HEK293 (cell line): ENCODE measurements at regions not wholly inside any gene's neighbourhood (a gene's known extent, or its start where the extent isn't known, plus 50 kb on each side); places are given as distances from the start of the nearest gene placed in this dataset.

Experiments used
- CTCF ChIA-PET: fragments of 350-600 bp; formaldehyde crosslinking; extraction: SDS; loops from one replicate; lab custom pipeline; 2021; ENCODE audit warnings: antibody characterized with exemption; lab: Yijun Ruan, JAX
- POLR2A ChIA-PET: fragments of 300-600 bp; formaldehyde crosslinking; extraction: SDS; loops from one replicate; lab custom pipeline; 2020; ENCODE audit warnings: antibody characterized with exemption, inconsistent platforms; lab: Yijun Ruan, JAX
- H3K27ac ChIP-seq: fragments of 200-500 bp; sonication (Bioruptor generic); 2 replicates; pipeline ENCODE4 v1.5.1; 2014; ENCODE audit warnings: low read depth, low read length, control low read depth, inconsistent platforms; ENCODE audit errors: extremely low read depth
- H3K36me3 ChIP-seq, 2 experiments: fragments of 200-500 bp in 1 of 2; sonication (Bioruptor generic) in 1 of 2; 1 replicate in 1 of 2; 2 replicates in 1 of 2; pipeline ENCODE4 v1.5.1; 2014 to 2017; ENCODE audit warnings: inconsistent platforms in 2 of 2, low read length in 2 of 2; ENCODE audit not compliant: control insufficient read depth in 2 of 2, insufficient read depth in 1 of 2
- H3K4me1 ChIP-seq: fragments of 200-500 bp; sonication (Bioruptor generic); 2 replicates; pipeline ENCODE4 v1.5.1; 2014; ENCODE audit warnings: mild to moderate bottlenecking, low read length, inconsistent platforms; ENCODE audit not compliant: control insufficient read depth, insufficient read depth
- H3K4me3 ChIP-seq: 2 replicates; pipeline ENCODE4 v1.5.1; 2011; ENCODE audit warnings: low read depth, mild to moderate bottlenecking, control low read depth, low read length, moderate library complexity
- H3K9me3 ChIP-seq: fragments of 200-500 bp; sonication (Bioruptor generic); 2 replicates; pipeline ENCODE4 v1.5.1; 2014; ENCODE audit warnings: low read depth, low read length, inconsistent platforms; ENCODE audit not compliant: control insufficient read depth, insufficient read depth
- BCL6B ChIP-seq: fragments of 450-650 bp; formaldehyde crosslinking; IDR thresholded peaks from 2 replicates; pipeline ENCODE4 v1.5.1; 2017; ENCODE audit warnings: missing biosample characterization, missing genetic modification characterization
- HOXA7 ChIP-seq: sonication (generic); formaldehyde crosslinking; IDR thresholded peaks from 2 replicates; pipeline ENCODE4 v1.8.1; 2022; ENCODE audit warnings: missing genetic modification reagents, borderline replicate concordance
- KLF16 ChIP-seq: fragments of 450-650 bp; formaldehyde crosslinking; IDR thresholded peaks from 2 replicates; pipeline ENCODE4 v1.5.1; 2017; ENCODE audit warnings: missing biosample characterization, missing genetic modification characterization
- SCRT1 ChIP-seq: fragments of 450-650 bp; formaldehyde crosslinking; IDR thresholded peaks from 2 replicates; pipeline ENCODE4 v1.5.1; 2016; ENCODE audit warnings: missing biosample characterization, missing genetic modification characterization, borderline replicate concordance
- SP7 ChIP-seq: fragments of 450-650 bp; formaldehyde crosslinking; IDR thresholded peaks from 2 replicates; pipeline ENCODE4 v1.5.1; 2016; ENCODE audit warnings: missing biosample characterization, missing genetic modification characterization
- WT1 ChIP-seq: fragments of 450-650 bp; formaldehyde crosslinking; IDR thresholded peaks from 2 replicates; pipeline ENCODE4 v1.5.1; 2016; ENCODE audit warnings: missing biosample characterization, missing genetic modification characterization
- ZBTB10 ChIP-seq: fragments of 450-650 bp; formaldehyde crosslinking; IDR thresholded peaks from 2 replicates; pipeline ENCODE4 v1.5.1; 2016; ENCODE audit warnings: missing biosample characterization, missing genetic modification characterization
- ZEB2 ChIP-seq: fragments of 450-650 bp; formaldehyde crosslinking; IDR thresholded peaks from 2 replicates; pipeline ENCODE4 v1.5.1; 2016; ENCODE audit warnings: missing biosample characterization, missing genetic modification characterization
- ZFHX2 ChIP-seq: fragments of 450-650 bp; formaldehyde crosslinking; conservative IDR thresholded peaks from 2 replicates; pipeline ENCODE4 v1.5.1; 2016; ENCODE audit warnings: missing biosample characterization, missing genetic modification characterization
- ZNF239 ChIP-seq: fragments of 450-650 bp; formaldehyde crosslinking; IDR thresholded peaks from 2 replicates; pipeline ENCODE4 v1.5.1; 2016; ENCODE audit warnings: missing biosample characterization, missing genetic modification characterization
- ZNF24 ChIP-seq: fragments of 450-650 bp; formaldehyde crosslinking; IDR thresholded peaks from 2 replicates; pipeline ENCODE4 v1.5.1; 2016; ENCODE audit warnings: missing biosample characterization, missing genetic modification characterization
- ZNF280D ChIP-seq: fragments of 450-650 bp; formaldehyde crosslinking; IDR thresholded peaks from 2 replicates; pipeline ENCODE4 v1.5.1; 2016; ENCODE audit warnings: missing biosample characterization, missing genetic modification characterization
- ZNF324 ChIP-seq: fragments of 450-650 bp; formaldehyde crosslinking; IDR thresholded peaks from 2 replicates; pipeline ENCODE4 v1.5.1; 2016; ENCODE audit warnings: missing biosample characterization, missing genetic modification characterization
- ZNF398 ChIP-seq: fragments of 450-650 bp; formaldehyde crosslinking; IDR thresholded peaks from 2 replicates; pipeline ENCODE4 v1.5.1; 2017; ENCODE audit warnings: missing biosample characterization, missing genetic modification characterization
- ZNF558 ChIP-seq: fragments of 450-650 bp; formaldehyde crosslinking; IDR thresholded peaks from 2 replicates; pipeline ENCODE4 v1.5.1; 2016; ENCODE audit warnings: missing biosample characterization, missing genetic modification characterization
- ZNF629 ChIP-seq: fragments of 450-650 bp; formaldehyde crosslinking; IDR thresholded peaks from 2 replicates; pipeline ENCODE4 v1.5.1; 2017; ENCODE audit warnings: missing biosample characterization, missing genetic modification characterization
- ZNF677 ChIP-seq: fragments of 450-650 bp; IDR thresholded peaks from 2 replicates; pipeline ENCODE4 v1.5.0; 2018; ENCODE audit warnings: missing biosample characterization, mild to moderate bottlenecking, missing genetic modification characterization, moderate library complexity
- ZNF707 ChIP-seq: fragments of 450-650 bp; formaldehyde crosslinking; IDR thresholded peaks from 2 replicates; pipeline ENCODE4 v1.5.1; 2016; ENCODE audit warnings: missing biosample characterization, missing genetic modification characterization
- ZNF747 ChIP-seq: fragments of 450-650 bp; formaldehyde crosslinking; IDR thresholded peaks from 2 replicates; pipeline ENCODE4 v1.5.1; 2016; ENCODE audit warnings: missing biosample characterization, missing genetic modification characterization

GRCh38 chr13:60881507-60881906 lies 484.5 kb downstream of the TDRD3 start:
- TF ChIP-seq ZNF707 (no peak), ZFHX2 (no peak), SCRT1 (tag by site-specific recombination) (no peak), SP7 (no peak), ZEB2 (tag by site-specific recombination) (no peak)
- Histone ChIP-seq H3K4me3 (no peak overlapping the region), H3K9me3 (no peaks in the 10 kb centered on the region), H3K27ac (no peak overlapping the region), H3K36me3 (no peaks in the 10 kb centered on the region), H3K4me1 (no peaks in the 10 kb centered on the region)
- CTCF ChIA-PET = no interaction called here
- POLR2A ChIA-PET = no interaction called here

- CTCF ChIA-PET = no interaction called here
- no peaks in the 10 kb centered on the region for H3K4me1 ChIP-seq
- TF ChIP-seq WT1 (tag by site-specific recombination) (no peak), ZNF677 (tag by site-specific recombination) (no peak), ZNF558 (tag by site-specific recombination) (no peak), ZNF239 (tag by site-specific recombination) (no peak), ZNF747 (tag by site-specific recombination) (no peak), ZNF629 (tag by site-specific recombination) (no peak), ZNF398 (no peak), ZNF324 (tag by site-specific recombination) (no peak), ZNF24 (tag by site-specific recombination) (no peak), HOXA7 (CRISPR knock-in tag) (no peak), KLF16 (tag by site-specific recombination) (no peak), BCL6B (tag by site-specific recombination) (no peak)
- TF ChIP-seq, all 188 proteins: peak for 0
- Histone ChIP-seq H3K27ac (no peak overlapping the region), H3K4me3 (no peak overlapping the region), H3K36me3 (no peaks in the 10 kb centered on the region), H3K9me3 (no peaks in the 10 kb centered on the region)
- POLR2A ChIA-PET = no interaction called here
Observed at GRCh38 chr13:60873116-60873515, 476.1 kb downstream of the TDRD3 start.

GRCh38 chr13:60869941-60870613 lies 473.1 kb downstream of the TDRD3 start:
- ChIA-PET CTCF (no interaction called here), POLR2A (no interaction called here)
- Histone ChIP-seq H3K4me3 (no peak overlapping the region), H3K27ac (no peak overlapping the region), H3K9me3 (no peaks in the 10 kb centered on the region), H3K4me1 (no peaks in the 10 kb centered on the region), H3K36me3 (no peaks in the 10 kb centered on the region)
- TF ChIP-seq ZNF280D (tag by site-specific recombination) (no peak), ZBTB10 (tag by site-specific recombination) (no peak)
